K562 (cell line): ENCODE measurements at regions not wholly inside any gene's neighbourhood (a gene's known extent, or its start where the extent isn't known, plus 50 kb on each side); places are given as distances from the start of the nearest gene placed in this dataset.

Source experiments
- ATAC-seq: fragments of 200-7000 bp; cut with Tn5 transposase; 3 replicates; pipeline ENCODE4 v1.9.1; 2020; ENCODE audit warnings: moderate library complexity
- BruUV-seq: library from RNA; stranded (reverse); fragments of 400-500 nt; replicated peaks from 2 replicates; lab custom pipeline; 2021; lab: Mats Ljungman, UMichigan
- CTCF ChIA-PET: fragments of 300-600 bp; formaldehyde crosslinking; extraction: SDS; loops from one replicate; lab custom pipeline; 2021; ENCODE audit warnings: low intra/inter-chr PET ratio; lab: Yijun Ruan, JAX
- POLR2A ChIA-PET: fragments of 300-600, 350-650 bp; sonication (Branson Sonifier 250); formaldehyde crosslinking; extraction: SDS; loops from one replicate; lab custom pipeline; 2021; ENCODE audit warnings: antibody characterized with exemption, inconsistent platforms; lab: Yijun Ruan, JAX
- DNase-seq, 4 experiments: peaks; one replicate each; pipeline versions ENCODE4 v3.0.0 to v3.0.0-alpha.2; 2011 to 2018; ENCODE audit warnings: low spot score in 3 of 4, mixed read lengths in 3 of 4; ENCODE audit errors: extremely low read depth in 1 of 4
- FAIRE-seq: peaks from 2 replicates; lab custom pipeline; 2011; peaks lifted over from hg19 to GRCh38; lab: Jason Lieb, UNC
- H2AFZ ChIP-seq: 2 replicates; pipeline ENCODE4 v1.6.0; 2011; ENCODE audit warnings: low read depth, low read length, control low read depth, inconsistent platforms
- H3K27ac ChIP-seq: fragments of 200-600 bp; 3 replicates; pipeline ENCODE4 v1.8.0; 2011; ENCODE audit warnings: low read depth, mild to moderate bottlenecking, control low read depth, inconsistent platforms, low read length, moderate library complexity, mixed read lengths; ENCODE audit errors: extremely low read depth
- H3K27me3 ChIP-seq, 2 experiments: fragments of 300-600 bp in 1 of 2; 2 replicates in 1 of 2; 3 replicates in 1 of 2; pipeline versions ENCODE4 v1.6.0 to v1.8.0; 2011; ENCODE audit warnings: inconsistent platforms in 2 of 2, low read length in 2 of 2, mild to moderate bottlenecking in 1 of 2, mixed read lengths in 1 of 2, moderate library complexity in 1 of 2; ENCODE audit not compliant: control insufficient read depth in 2 of 2, insufficient read depth in 2 of 2
- H3K36me3 ChIP-seq: fragments of 300-600 bp; 3 replicates; pipeline ENCODE4 v1.8.0; 2011; ENCODE audit warnings: mild to moderate bottlenecking, low read length, inconsistent platforms; ENCODE audit not compliant: control insufficient read depth, insufficient read depth
- H3K4me1 ChIP-seq, 2 experiments: fragments of 200-600 bp in 1 of 2; replicated peaks in 1 of 2; 2 replicates in 1 of 2; 3 replicates in 1 of 2; pipeline versions ENCODE4 v1.5.1 to v1.8.0; 2011; ENCODE audit warnings: inconsistent platforms in 2 of 2, low read length in 2 of 2, mild to moderate bottlenecking in 1 of 2, mixed read lengths in 1 of 2, moderate library complexity in 1 of 2; ENCODE audit not compliant: control insufficient read depth in 2 of 2, insufficient read depth in 2 of 2
- H3K4me2 ChIP-seq: 2 replicates; pipeline ENCODE4 v1.6.1; 2011; ENCODE audit warnings: low read length, control low read depth, inconsistent platforms, mixed read lengths; ENCODE audit not compliant: insufficient read depth
- H3K4me3 ChIP-seq: fragments of 200-600 bp; sonication (generic), shearing (Covaris generic); 2 replicates; pipeline ENCODE4 v1.5.1; 2016; ENCODE audit warnings: control low read depth, inconsistent platforms
- H3K79me2 ChIP-seq: fragments of 200-600 bp; 3 replicates; pipeline ENCODE4 v1.8.0; 2011; ENCODE audit warnings: low read length, inconsistent platforms; ENCODE audit not compliant: control insufficient read depth, insufficient read depth
- H3K9ac ChIP-seq, 2 experiments: 2 replicates each; pipeline versions ENCODE4 v1.6.0 to v1.6.1; 2011; ENCODE audit warnings: low read depth in 2 of 2, low read length in 2 of 2, control low read depth in 1 of 2, inconsistent platforms in 1 of 2, mild to moderate bottlenecking in 1 of 2, mixed read lengths in 1 of 2; ENCODE audit not compliant: insufficient read depth in 1 of 2
- H3K9me1 ChIP-seq: one replicate; pipeline ENCODE4 v1.6.0; 2011; ENCODE audit warnings: inconsistent platforms, mild to moderate bottlenecking, low read length, moderate library complexity; ENCODE audit not compliant: control insufficient read depth, insufficient read depth
- H3K9me3 ChIP-seq: replicated peaks from 2 replicates; pipeline ENCODE4 v1.5.1; 2011; ENCODE audit warnings: low read depth, low read length, inconsistent platforms; ENCODE audit not compliant: control insufficient read depth, insufficient read depth
- H4K20me1 ChIP-seq: replicated peaks from 2 replicates; pipeline ENCODE4 v1.6.1; 2011; ENCODE audit warnings: low read length, inconsistent platforms, mixed read lengths; ENCODE audit not compliant: control insufficient read depth, insufficient read depth
- CBFB ChIP-seq: sonication (generic); formaldehyde crosslinking; IDR thresholded peaks from 2 replicates; pipeline ENCODE4 v1.4.0; 2020; ENCODE audit warnings: mild to moderate bottlenecking, missing genetic modification reagents
- COPS2 ChIP-seq: fragments of 450-650 bp; conservative IDR thresholded peaks from 2 replicates; pipeline ENCODE4 v1.6.1; 2016; ENCODE audit warnings: mild to moderate bottlenecking, moderate library complexity
- E4F1 ChIP-seq: fragments of 250-450 bp; sonication (Bioruptor Pico); IDR thresholded peaks from 2 replicates; pipeline ENCODE4 v1.5.0; 2021; ENCODE audit warnings: mild to moderate bottlenecking, borderline replicate concordance
- ERF ChIP-seq: fragments of 450-650 bp; formaldehyde crosslinking; IDR thresholded peaks from 2 replicates; pipeline ENCODE4 v1.4.0; 2020; ENCODE audit warnings: mild to moderate bottlenecking, mixed read lengths
- GABPB1 ChIP-seq: sonication (generic); formaldehyde crosslinking; IDR thresholded peaks from 2 replicates; pipeline ENCODE4 v1.8.0; 2022; ENCODE audit warnings: mild to moderate bottlenecking, missing genetic modification reagents
- HDAC3 ChIP-seq: fragments of 450-650 bp; IDR thresholded peaks from 2 replicates; pipeline ENCODE4 v1.6.1; 2018; ENCODE audit warnings: borderline replicate concordance, mild to moderate bottlenecking, moderate library complexity; ENCODE audit not compliant: partially characterized antibody
- HMGXB4 ChIP-seq: sonication (generic); formaldehyde crosslinking; IDR thresholded peaks from 2 replicates; pipeline ENCODE4 v1.8.1; 2023; ENCODE audit warnings: mild to moderate bottlenecking, missing genetic modification reagents
- MNT ChIP-seq, 2 experiments: fragments of 450-650 bp; conservative IDR thresholded peaks; 2 replicates each; pipeline ENCODE4 v1.6.1; 2017; ENCODE audit warnings: mild to moderate bottlenecking in 2 of 2, moderate library complexity in 2 of 2
- PURB ChIP-seq: sonication (generic); formaldehyde crosslinking; IDR thresholded peaks from 2 replicates; pipeline ENCODE4 v1.9.0; 2021; ENCODE audit warnings: low read depth, mild to moderate bottlenecking, missing genetic modification reagents
- ZNF253 ChIP-seq: fragments of 250-450 bp; sonication (Bioruptor Pico); conservative IDR thresholded peaks from 2 replicates; pipeline ENCODE4 v1.6.1; 2021; ENCODE audit warnings: mild to moderate bottlenecking
- ZNF592 ChIP-seq: fragments of 450-650 bp; IDR thresholded peaks from 2 replicates; pipeline ENCODE4 v1.6.1; 2017; ENCODE audit warnings: antibody characterized with exemption, mild to moderate bottlenecking
- WGBS: fragments of 100-300 bp; shearing (Covaris generic); methylation state at CpG from one replicate; pipeline ENCODE4 v1.1.6; 2016; ENCODE audit warnings: low coverage, mixed read lengths; ENCODE audit not compliant: insufficient coverage; ENCODE audit errors: missing lambda C conversion rate; 5-methylcytosine and 5-hydroxymethylcytosine counted together
- in situ Hi-C: fragments of 300-500 bp; cut with MboI; formaldehyde crosslinking; loops from 4 replicates; pipeline ENCODE4 v1.15.0; 2018; ENCODE audit warnings: inconsistent platforms, mixed read lengths
- intact Hi-C: fragments of 100-400 bp; cut with micrococcal nuclease; formaldehyde crosslinking; loops from 2 replicates; pipeline ENCODE4 v1.14.2; 2022

GRCh38 chr6:15113587-15113986, 132.3 kb upstream of the JARID2 start (continued):
- TF ChIP-seq E4F1 (no peak), ZNF592 (no peak)

- no peak for FAIRE-seq
- no TSS peak for BruUV-seq
Measured at GRCh38 chr6:15114061-15114460, 131.8 kb upstream of the JARID2 start.

More at GRCh38 chr6:15114061-15114460, 131.8 kb upstream of the JARID2 start:
- no peak overlapping the region for H3K9ac ChIP-seq
- H3K9me3 ChIP-seq: no peaks in the 10 kb centered on the region
- TF ChIP-seq PURB (no peak), ERF (CRISPR knock-in tag) (no peak), GABPB1 (CRISPR knock-in tag) (no peak), CBFB (CRISPR knock-in tag) (no peak), MNT (conservative IDR thresholded peaks at IDR 0.05) (no peak), HMGXB4 (CRISPR knock-in tag) (no peak), HDAC3 (no peak), COPS2 (no peak), ZNF253 (no peak)
- H3K4me2 ChIP-seq: no peak overlapping the region
- CTCF ChIA-PET: interaction anchor here (0.6 kb wide), 1 partner anchor 327 kb away, joined by 3 read pairs; no protein-coding TSS in a partner anchor
- H3K4me1 ChIP-seq: peaks cover 0 to 4% of the 10 kb centered on the region in 2 experiments; a peak in 4 of 5 replicates
- H3K9me1 ChIP-seq: no peaks in the 10 kb centered on the region
- no peak overlapping the region for H3K4me3 ChIP-seq
- H4K20me1 ChIP-seq: no peaks in the 10 kb centered on the region
- WGBS: 71% methylated on average over 4 of the region's 4 CpGs
- 0 out of 2 replicates have a peak overlapping the region, but pooled peaks have one; percentile 5 for H2AFZ ChIP-seq
- in situ Hi-C loops: no loop called here
- ATAC-seq: no peak
- no peaks in the 10 kb centered on the region for H3K36me3 ChIP-seq
- intact Hi-C loops: no loop called here
- H3K27ac ChIP-seq: no peak overlapping the region
- no peaks in the 10 kb centered on the region for H3K27me3 ChIP-seq
- H3K79me2 ChIP-seq: no peaks in the 10 kb centered on the region
- POLR2A ChIA-PET: interaction anchor here (1.0 to 1.2 kb wide), 2 partner anchors 10 to 26 kb away, joined by 3 to 5 read pairs; no protein-coding TSS in a partner anchor
- no peak for DNase-seq
